Suprapubic skin (tissue), 4 donors: ENCODE measurements at regions not wholly inside any gene's neighbourhood (a gene's known extent, or its start where the extent isn't known, plus 50 kb on each side); places are given as distances from the start of the nearest gene placed in this dataset.

ENCODE experiments used
- DNase-seq, 2 donors: peaks; one replicate each; pipeline ENCODE4 v3.0.0-alpha.2; 2019; ENCODE audit warnings: low spot score in 2 of 2
- H3K27ac ChIP-seq: fragments of 200-600 bp; sonication (generic); one replicate; pipeline ENCODE4 v1.5.1; 2019
- H3K27me3 ChIP-seq: fragments of 200-600 bp; sonication (generic); one replicate; pipeline ENCODE4 v1.5.1; 2019
- H3K36me3 ChIP-seq: fragments of 200-600 bp; sonication (generic); one replicate; pipeline ENCODE4 v1.5.1; 2019
- H3K4me1 ChIP-seq: fragments of 200-600 bp; sonication (generic); one replicate; pipeline ENCODE4 v1.5.1; 2019
- H3K4me3 ChIP-seq: fragments of 200-600 bp; sonication (generic); one replicate; pipeline ENCODE4 v1.5.1; 2019; ENCODE audit warnings: mild to moderate bottlenecking
- H3K9me3 ChIP-seq: fragments of 200-600 bp; sonication (generic); one replicate; pipeline ENCODE4 v1.5.1; 2019
- CTCF ChIP-seq, 2 donors: fragments of 200-600 bp in 1 of 2; fragments of 450-650 bp in 1 of 2; sonication (generic) in 1 of 2; IDR thresholded peaks; one replicate each; pipeline ENCODE4 v1.5.1; 2016 to 2019; ENCODE audit warnings: antibody characterized with exemption in 2 of 2, mild to moderate bottlenecking in 1 of 2, moderate library complexity in 1 of 2
- EP300 ChIP-seq: sonication (generic); formaldehyde crosslinking; IDR thresholded peaks from one replicate; pipeline ENCODE4 v1.6.1; 2017; ENCODE audit warnings: antibody characterized with exemption
- POLR2A ChIP-seq, 2 donors: fragments of 450-650 bp; IDR thresholded peaks; one replicate each; pipeline ENCODE4 v1.6.1; 2017; ENCODE audit warnings: antibody characterized with exemption in 2 of 2, mild to moderate bottlenecking in 2 of 2, moderate library complexity in 2 of 2
- POLR2AphosphoS5 ChIP-seq, 3 donors: sonication (generic); formaldehyde crosslinking; IDR thresholded peaks; one replicate each; pipeline ENCODE4 v1.6.1; 2017; ENCODE audit warnings: antibody characterized with exemption in 3 of 3
- WGBS: methylation state at CpG from one replicate; pipeline ENCODE4 v1.1.5; 2018; 5-methylcytosine and 5-hydroxymethylcytosine counted together

DNA sequence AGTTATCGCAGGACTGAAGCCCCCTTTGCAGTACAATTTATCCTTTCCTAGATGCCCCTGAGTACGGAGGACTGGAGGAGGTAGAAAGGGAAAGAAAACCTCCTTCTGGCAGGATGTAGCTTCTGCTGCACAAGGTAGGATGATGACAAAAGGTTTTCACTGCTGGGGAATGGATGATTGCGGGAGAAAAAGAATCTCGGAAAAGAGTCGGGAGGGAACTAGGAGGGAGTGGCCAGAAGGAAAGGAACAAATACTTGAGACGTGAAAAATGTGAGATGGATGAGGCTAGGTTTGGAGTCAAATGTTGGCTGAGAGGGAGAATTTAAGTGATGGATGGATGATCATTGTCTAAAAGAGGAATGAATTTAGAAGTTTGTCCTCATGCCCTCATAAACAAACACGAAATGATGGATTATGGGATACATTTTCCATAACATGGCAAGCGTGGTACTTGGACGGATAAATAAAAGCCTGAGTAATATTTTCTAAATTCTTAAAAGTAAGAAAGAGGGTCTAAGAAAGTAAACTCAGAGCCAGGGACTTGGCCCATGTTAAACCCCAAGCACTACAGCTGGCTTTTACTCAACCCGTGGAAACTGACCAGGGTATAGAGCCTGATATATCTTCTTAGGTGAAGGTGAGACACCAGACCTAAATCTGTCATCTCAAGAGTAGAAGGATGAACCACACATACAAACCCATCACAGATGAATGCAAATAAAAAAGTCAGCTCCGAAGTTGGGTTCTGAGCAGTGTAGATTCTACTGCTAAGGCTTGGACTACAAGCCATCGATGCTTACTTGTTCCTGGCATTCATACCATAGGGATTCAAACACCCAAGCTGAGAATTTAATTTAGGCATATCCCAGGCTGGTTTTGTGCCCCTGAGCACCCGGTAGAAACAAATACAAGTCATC lies 72.4 kb downstream of the HFE start:
- Histone ChIP-seq H3K27ac (peak overlapping the region; percentile 81), H3K4me3 (peak overlapping the region; percentile 71), H3K4me1 (peaks cover 17% of the 10 kb centered on the region), H3K27me3 (no peaks in the 10 kb centered on the region), H3K36me3 (no peaks in the 10 kb centered on the region), H3K9me3 (no peaks in the 10 kb centered on the region)
- DNase-seq = no peak
- TF ChIP-seq EP300 = no peak
- TF ChIP-seq POLR2AphosphoS5 (IDR thresholded peaks at IDR 0.05) = no peak
- TF ChIP-seq POLR2A (IDR thresholded peaks at IDR 0.05) = no peak
- no peak for TF ChIP-seq CTCF (IDR thresholded peaks at IDR 0.05)
- WGBS = 18% methylated on average over 13 of the region's 13 CpGs

GRCh38 chr6:26161322-26161721 lies 74.1 kb downstream of the HFE start:
- DNase-seq = no peak
- WGBS = 89% methylated on average over 3 of the region's 3 CpGs
- Histone ChIP-seq H3K36me3 (no peaks in the 10 kb centered on the region), H3K9me3 (no peaks in the 10 kb centered on the region), H3K27me3 (no peaks in the 10 kb centered on the region), H3K27ac (no peak overlapping the region), H3K4me1 (peaks cover 17% of the 10 kb centered on the region), H3K4me3 (no peak overlapping the region)
- TF ChIP-seq POLR2A (IDR thresholded peaks at IDR 0.05) (no peak), POLR2AphosphoS5 (IDR thresholded peaks at IDR 0.05) (no peak), EP300 (no peak), CTCF (IDR thresholded peaks at IDR 0.05) (no peak)

- DNase-seq = no peak
- TF ChIP-seq POLR2A (IDR thresholded peaks at IDR 0.05) (no peak), POLR2AphosphoS5 (IDR thresholded peaks at IDR 0.05) (no peak), CTCF (IDR thresholded peaks at IDR 0.05) (no peak), EP300 (no peak)
- WGBS = 93% methylated on average over 7 of the region's 7 CpGs
- no peaks in the 10 kb centered on the region for H3K36me3 ChIP-seq
- H3K27me3 ChIP-seq = no peaks in the 10 kb centered on the region
- no peak overlapping the region for H3K4me3 ChIP-seq
- peaks cover 10% of the 10 kb centered on the region for H3K4me1 ChIP-seq
- H3K9me3 ChIP-seq = no peaks in the 10 kb centered on the region
- no peak overlapping the region for H3K27ac ChIP-seq
Measured at GRCh38 chr6:26162399-26162798, 75.2 kb downstream of the HFE start.

DNA sequence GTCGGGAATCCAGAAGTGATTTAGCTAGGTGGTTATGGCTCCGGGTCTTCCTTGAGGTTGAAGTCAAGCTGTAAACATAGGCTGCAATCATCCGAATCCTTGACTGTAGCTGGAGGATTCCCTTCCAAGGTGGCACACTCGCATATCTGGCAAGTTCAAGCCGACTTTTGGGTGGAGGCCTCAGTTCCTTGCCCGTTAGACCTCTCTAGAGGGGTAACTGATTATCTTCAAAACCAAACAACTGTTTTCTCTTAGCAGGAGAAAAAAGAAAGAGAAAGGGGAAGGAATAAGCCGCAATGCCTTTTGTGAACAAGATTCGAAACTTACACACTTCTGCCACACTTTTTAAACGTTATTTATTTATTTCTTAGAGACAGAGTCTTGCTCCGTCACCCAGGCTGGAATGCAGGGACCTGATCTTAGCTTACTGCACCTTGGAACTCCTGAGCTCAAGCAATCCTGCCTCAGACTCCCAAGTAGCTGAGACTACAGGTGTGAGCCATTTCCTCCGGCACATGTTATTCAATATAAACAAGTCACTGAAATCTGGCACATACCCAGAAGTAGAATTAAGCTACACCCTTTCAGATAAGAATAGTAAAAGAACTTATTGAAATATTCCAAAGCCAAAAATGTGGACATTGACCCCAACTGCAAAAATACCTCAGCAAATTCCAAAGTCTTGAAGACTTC lies 76.3 kb downstream of the HFE start:
- TF ChIP-seq POLR2AphosphoS5 (IDR thresholded peaks at IDR 0.05) (no peak), POLR2A (IDR thresholded peaks at IDR 0.05) (no peak), EP300 (no peak), CTCF (IDR thresholded peaks at IDR 0.05) (no peak)
- Histone ChIP-seq H3K9me3 (no peaks in the 10 kb centered on the region), H3K4me3 (no peak overlapping the region), H3K4me1 (peaks cover 10% of the 10 kb centered on the region), H3K27me3 (no peaks in the 10 kb centered on the region), H3K36me3 (no peaks in the 10 kb centered on the region), H3K27ac (no peak overlapping the region)
- DNase-seq = no peak
- 87% methylated on average over 11 of the region's 11 CpGs for WGBS

- Histone ChIP-seq H3K36me3 (no peaks in the 10 kb centered on the region), H3K4me1 (peaks cover 10% of the 10 kb centered on the region), H3K27ac (no peak overlapping the region), H3K27me3 (no peaks in the 10 kb centered on the region), H3K9me3 (no peaks in the 10 kb centered on the region), H3K4me3 (no peak overlapping the region)
- WGBS = 78% methylated on average over 1 of the region's 1 CpG
- DNase-seq = no peak
- TF ChIP-seq CTCF (IDR thresholded peaks at IDR 0.05) = no peak
- no peak for TF ChIP-seq POLR2AphosphoS5 (IDR thresholded peaks at IDR 0.05)
- TF ChIP-seq EP300 = no peak
- no peak for TF ChIP-seq POLR2A (IDR thresholded peaks at IDR 0.05)
Measured at GRCh38 chr6:26164120-26164505, 76.9 kb downstream of the HFE start.
